ENCODE measurements at regions not wholly inside any gene's neighbourhood (a gene's known extent, or its start where the extent isn't known, plus 50 kb on each side); places are given as distances from the start of the nearest gene placed in this dataset.

DNA sequence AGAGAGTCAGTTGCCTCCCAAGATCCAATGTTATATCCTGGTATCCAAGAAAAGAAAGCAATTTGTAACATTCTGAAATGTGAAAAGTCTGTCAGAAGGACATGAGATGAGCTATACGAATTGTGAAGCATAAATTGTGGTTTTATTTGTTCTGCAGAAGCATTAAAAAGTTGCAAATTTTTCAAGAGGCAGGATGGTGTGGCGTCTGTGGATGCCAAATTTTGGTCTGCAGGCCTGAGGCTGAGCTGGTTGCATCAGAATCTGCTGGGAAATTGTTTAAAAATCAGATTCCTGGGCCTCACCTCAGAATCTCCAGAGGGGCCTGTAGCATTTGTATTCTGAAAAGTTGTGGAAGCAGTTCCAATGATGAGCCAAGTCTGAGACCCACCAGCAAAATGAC, 284.7 kb downstream of the NUAK1 start:
- TF ChIP-seq POLR2A (IDR thresholded peaks at IDR 0.05; ENCODE audit: low read length) (no peak), GATA1 (IDR thresholded peaks at IDR 0.05; ENCODE audit: low read depth, low read length) (no peak)

Measured in erythroblast (primary cell).